ENCODE measurements at regions not wholly inside any gene's neighbourhood (a gene's known extent, or its start where the extent isn't known, plus 50 kb on each side); places are given as distances from the start of the nearest gene placed in this dataset.
"Not testable (repeated sequence)": the region's sequence is repeated elsewhere in the genome, so short reads cannot be mapped to it uniquely, and the experiment has no call there.

GRCh38 chr1:4076346-4076745, 176.3 kb upstream of the C1orf174 start:
- no peak overlapping the region for H3K4me3 ChIP-seq (ENCODE audit: control insufficient read depth, low read depth, low read length)
- no peak for TF ChIP-seq CTCF (conservative IDR thresholded peaks at IDR 0.05; ENCODE audit: control insufficient read depth, insufficient read depth, low read depth, low read length)
- no peak for DNase-seq (ENCODE audit: low read depth)

GRCh38 chr1:4078091-4078962, 178.3 kb upstream of the C1orf174 start:
- not testable (repeated sequence) for H3K4me3 ChIP-seq (ENCODE audit: control insufficient read depth, low read depth, low read length); DNase-seq (ENCODE audit: low read depth)

- no peak for DNase-seq (ENCODE audit: low read depth)
- H3K4me3 ChIP-seq (ENCODE audit: control insufficient read depth, low read depth, low read length), result no peak overlapping the region
- no peak for TF ChIP-seq CTCF (conservative IDR thresholded peaks at IDR 0.05; ENCODE audit: control insufficient read depth, insufficient read depth, low read depth, low read length)
These were observed 179.7 kb upstream of the C1orf174 start for GRCh38 chr1:4079815-4080214.

GRCh38 chr1:4081806-4082711, 182.0 kb upstream of the C1orf174 start:
- no peak overlapping the region for H3K4me3 ChIP-seq (ENCODE audit: control insufficient read depth, low read depth, low read length)
- no peak for DNase-seq (ENCODE audit: low read depth)
- no peak for TF ChIP-seq CTCF (conservative IDR thresholded peaks at IDR 0.05; ENCODE audit: control insufficient read depth, insufficient read depth, low read depth, low read length)

GRCh38 chr1:4083231-4084047, 183.4 kb upstream of the C1orf174 start:
- no peak overlapping the region for H3K4me3 ChIP-seq (ENCODE audit: control insufficient read depth, low read depth, low read length)
- TF ChIP-seq CTCF (conservative IDR thresholded peaks at IDR 0.05; ENCODE audit: control insufficient read depth, insufficient read depth, low read depth, low read length), result no peak
- no peak for DNase-seq (ENCODE audit: low read depth)

GRCh38 chr1:4084048-4084431, 184.0 kb upstream of the C1orf174 start:
- no peak for TF ChIP-seq CTCF (conservative IDR thresholded peaks at IDR 0.05; ENCODE audit: control insufficient read depth, insufficient read depth, low read depth, low read length)
- no peak overlapping the region for H3K4me3 ChIP-seq (ENCODE audit: control insufficient read depth, low read depth, low read length)
- no peak for DNase-seq (ENCODE audit: low read depth)
